ENCODE measurements at regions not wholly inside any gene's neighbourhood (a gene's known extent, or its start where the extent isn't known, plus 50 kb on each side); places are given as distances from the start of the nearest gene placed in this dataset.

- H3K9me3 ChIP-seq (ENCODE audit: control insufficient read depth in 2 of 2, low read length in 2 of 2) = no peaks in the 10 kb centered on the region
- no peak overlapping the region for H3K27ac ChIP-seq (ENCODE audit: low read length)
- H3K4me3 ChIP-seq (ENCODE audit: low read length in 2 of 2) = no peak overlapping the region
- H3K36me3 ChIP-seq (ENCODE audit: control insufficient read depth in 2 of 2, insufficient read depth in 2 of 2, low read length in 2 of 2) = no peaks in the 10 kb centered on the region
- H3K27me3 ChIP-seq (ENCODE audit: control insufficient read depth in 1 of 2, insufficient read depth in 2 of 2, low read length in 2 of 2) = no peaks in the 10 kb centered on the region
- H3K9ac ChIP-seq (ENCODE audit: low read length in 2 of 2) = no peak overlapping the region
- no peaks in the 10 kb centered on the region for H3K4me1 ChIP-seq (ENCODE audit: control insufficient read depth, insufficient read depth, low read length)
Measured at GRCh38 chr12:89189448-89189847, 162.9 kb downstream of the DUSP6 start.

GRCh38 chr12:89187507-89187906 lies 164.8 kb downstream of the DUSP6 start:
- Histone ChIP-seq H3K27ac (ENCODE audit: low read length) (no peak overlapping the region), H3K9ac (ENCODE audit: low read length in 2 of 2) (no peak overlapping the region), H3K4me1 (ENCODE audit: control insufficient read depth, insufficient read depth, low read length) (no peaks in the 10 kb centered on the region), H3K4me3 (ENCODE audit: low read length in 2 of 2) (no peak overlapping the region), H3K36me3 (ENCODE audit: control insufficient read depth in 2 of 2, insufficient read depth in 2 of 2, low read length in 2 of 2) (no peaks in the 10 kb centered on the region), H3K27me3 (ENCODE audit: control insufficient read depth in 1 of 2, insufficient read depth in 2 of 2, low read length in 2 of 2) (no peaks in the 10 kb centered on the region), H3K9me3 (ENCODE audit: control insufficient read depth in 2 of 2, low read length in 2 of 2) (no peaks in the 10 kb centered on the region)

DNA sequence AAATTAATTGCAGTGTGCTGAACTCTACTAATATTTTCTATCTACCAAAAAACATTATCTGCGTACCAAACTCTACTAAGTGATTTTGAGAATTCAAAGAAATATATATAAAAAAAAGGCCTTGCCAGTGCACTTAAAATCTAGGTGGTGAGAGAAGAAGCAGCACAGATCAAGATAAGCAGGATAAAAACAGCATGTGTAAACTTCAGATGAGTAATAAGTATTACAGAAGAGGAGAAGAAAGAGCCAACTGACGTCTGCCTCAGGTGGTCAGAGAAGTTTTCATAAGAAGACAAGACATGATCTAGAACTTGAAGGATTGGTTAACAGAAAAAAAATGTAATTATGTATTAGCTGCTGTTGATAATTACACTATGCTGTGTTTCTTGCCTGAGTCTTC lies 166.4 kb downstream of the DUSP6 start:
- H3K4me3 ChIP-seq (ENCODE audit: low read length in 2 of 2) = no peak overlapping the region
- no peak overlapping the region for H3K27ac ChIP-seq (ENCODE audit: low read length)
- H3K36me3 ChIP-seq (ENCODE audit: control insufficient read depth in 2 of 2, insufficient read depth in 2 of 2, low read length in 2 of 2) = no peaks in the 10 kb centered on the region
- no peaks in the 10 kb centered on the region for H3K4me1 ChIP-seq (ENCODE audit: control insufficient read depth, insufficient read depth, low read length)
- H3K9ac ChIP-seq (ENCODE audit: low read length in 2 of 2) = no peak overlapping the region
- H3K9me3 ChIP-seq (ENCODE audit: control insufficient read depth in 2 of 2, low read length in 2 of 2) = no peaks in the 10 kb centered on the region
- no peaks in the 10 kb centered on the region for H3K27me3 ChIP-seq (ENCODE audit: control insufficient read depth in 1 of 2, insufficient read depth in 2 of 2, low read length in 2 of 2)

GRCh38 chr12:89185181-89185580 lies 167.1 kb downstream of the DUSP6 start:
- no peak overlapping the region for H3K27ac ChIP-seq (ENCODE audit: low read length)
- no peaks in the 10 kb centered on the region for H3K4me1 ChIP-seq (ENCODE audit: control insufficient read depth, insufficient read depth, low read length)
- H3K36me3 ChIP-seq (ENCODE audit: control insufficient read depth in 2 of 2, insufficient read depth in 2 of 2, low read length in 2 of 2) = no peaks in the 10 kb centered on the region
- no peak overlapping the region for H3K4me3 ChIP-seq (ENCODE audit: low read length in 2 of 2)
- H3K9me3 ChIP-seq (ENCODE audit: control insufficient read depth in 2 of 2, low read length in 2 of 2) = no peaks in the 10 kb centered on the region
- H3K27me3 ChIP-seq (ENCODE audit: control insufficient read depth in 1 of 2, insufficient read depth in 2 of 2, low read length in 2 of 2) = no peaks in the 10 kb centered on the region
- no peak overlapping the region for H3K9ac ChIP-seq (ENCODE audit: low read length in 2 of 2)

DNA sequence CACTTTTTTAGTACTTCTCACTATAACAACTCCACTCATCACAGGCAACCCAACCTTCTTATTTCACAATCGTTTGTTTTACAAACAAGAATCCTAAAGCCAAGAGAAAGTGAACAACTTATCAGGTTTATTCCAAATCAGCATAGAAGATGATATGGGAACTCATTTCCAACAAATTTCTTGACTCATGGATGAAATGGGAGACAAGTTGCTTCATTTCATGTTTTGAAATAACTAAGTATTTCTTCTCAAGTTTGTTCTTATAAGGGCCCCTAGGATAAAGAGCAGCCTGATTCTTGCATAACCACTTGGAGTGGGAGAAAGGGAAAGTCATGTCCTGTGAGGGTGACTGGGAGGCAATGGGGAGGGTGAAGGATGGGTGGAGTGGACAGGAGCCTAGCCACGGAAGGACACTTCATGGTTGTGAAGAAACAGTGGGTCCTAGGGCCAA lies 168.3 kb downstream of the DUSP6 start:
- Histone ChIP-seq H3K9me3 (ENCODE audit: control insufficient read depth in 2 of 2, low read length in 2 of 2) (no peaks in the 10 kb centered on the region), H3K9ac (ENCODE audit: low read length in 2 of 2) (no peak overlapping the region), H3K36me3 (ENCODE audit: control insufficient read depth in 2 of 2, insufficient read depth in 2 of 2, low read length in 2 of 2) (no peaks in the 10 kb centered on the region), H3K27me3 (ENCODE audit: control insufficient read depth in 1 of 2, insufficient read depth in 2 of 2, low read length in 2 of 2) (no peaks in the 10 kb centered on the region), H3K27ac (ENCODE audit: low read length) (no peak overlapping the region), H3K4me1 (ENCODE audit: control insufficient read depth, insufficient read depth, low read length) (no peaks in the 10 kb centered on the region), H3K4me3 (ENCODE audit: low read length in 2 of 2) (no peak overlapping the region)

DNA sequence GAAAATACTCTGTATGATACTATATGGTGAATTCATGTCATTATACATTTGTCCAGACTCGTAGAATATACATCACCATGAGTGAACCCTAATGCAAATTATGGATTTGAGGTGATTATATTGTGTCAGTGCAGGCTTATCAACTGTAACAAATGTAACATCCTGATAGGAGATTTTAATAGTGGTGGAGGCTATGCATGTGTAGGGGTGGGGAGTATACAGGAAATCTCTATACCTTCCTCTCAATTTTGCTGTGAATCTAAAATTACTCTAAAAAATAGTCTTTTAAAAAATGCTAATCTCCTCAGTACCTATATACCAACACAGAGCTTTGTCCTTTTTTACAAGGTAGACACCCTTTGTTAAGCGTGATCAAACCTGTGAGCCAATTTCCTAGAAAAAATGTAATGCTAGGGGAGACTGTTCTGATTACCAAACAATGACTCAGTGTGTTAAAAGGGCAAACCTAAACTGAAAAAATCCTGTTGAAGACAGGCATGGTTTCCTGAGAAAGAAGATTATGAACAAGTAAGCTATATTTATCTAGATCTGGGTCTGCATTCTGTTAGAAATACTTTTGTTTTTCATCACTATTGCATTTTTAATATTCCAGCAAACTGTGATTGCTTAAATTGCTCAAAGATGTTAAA lies 170.9 kb downstream of the DUSP6 start:
- Histone ChIP-seq H3K9ac (ENCODE audit: low read length in 2 of 2) (no peak overlapping the region), H3K9me3 (ENCODE audit: control insufficient read depth in 2 of 2, low read length in 2 of 2) (no peaks in the 10 kb centered on the region), H3K27ac (ENCODE audit: low read length) (no peak overlapping the region)

GRCh38 chr12:89180496-89180895 lies 171.8 kb downstream of the DUSP6 start:
- Histone ChIP-seq H3K9ac (ENCODE audit: low read length in 2 of 2) (no peak overlapping the region), H3K9me3 (ENCODE audit: control insufficient read depth in 2 of 2, low read length in 2 of 2) (no peaks in the 10 kb centered on the region), H3K36me3 (ENCODE audit: control insufficient read depth in 2 of 2, insufficient read depth in 2 of 2, low read length in 2 of 2) (no peaks in the 10 kb centered on the region), H3K27me3 (ENCODE audit: control insufficient read depth in 1 of 2, insufficient read depth in 2 of 2, low read length in 2 of 2) (no peaks in the 10 kb centered on the region), H3K4me1 (ENCODE audit: control insufficient read depth, insufficient read depth, low read length) (no peaks in the 10 kb centered on the region), H3K27ac (ENCODE audit: low read length) (no peak overlapping the region), H3K4me3 (ENCODE audit: low read length in 2 of 2) (no peak overlapping the region)

More for the DNA sequence above, 170.9 kb downstream of the DUSP6 start:
- Histone ChIP-seq H3K36me3 (ENCODE audit: control insufficient read depth in 2 of 2, insufficient read depth in 2 of 2, low read length in 2 of 2) (no peaks in the 10 kb centered on the region), H3K4me3 (ENCODE audit: low read length in 2 of 2) (no peak overlapping the region), H3K4me1 (ENCODE audit: control insufficient read depth, insufficient read depth, low read length) (no peaks in the 10 kb centered on the region), H3K27me3 (ENCODE audit: control insufficient read depth in 1 of 2, insufficient read depth in 2 of 2, low read length in 2 of 2) (no peaks in the 10 kb centered on the region)

DNA sequence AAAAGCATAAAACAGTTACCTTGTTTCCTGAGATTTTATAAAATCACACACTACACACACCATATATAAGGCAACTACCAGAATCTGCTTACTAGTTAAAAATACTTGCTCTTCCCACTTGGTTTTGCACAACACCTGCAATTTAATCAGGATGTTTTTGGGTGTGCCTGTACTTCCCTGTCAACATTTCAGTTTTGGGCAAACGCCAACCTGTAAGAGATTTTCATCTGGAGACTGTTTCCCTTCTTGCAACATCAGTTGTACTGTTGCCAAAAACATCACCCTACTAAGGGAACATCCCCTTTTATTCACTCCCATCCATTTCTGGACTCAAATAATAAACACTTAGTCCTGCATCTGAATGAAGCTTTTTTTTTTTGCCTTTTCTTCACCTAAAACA lies 172.3 kb downstream of the DUSP6 start:
- no peak overlapping the region for H3K27ac ChIP-seq (ENCODE audit: low read length)
- no peaks in the 10 kb centered on the region for H3K4me1 ChIP-seq (ENCODE audit: control insufficient read depth, insufficient read depth, low read length)
- H3K36me3 ChIP-seq (ENCODE audit: control insufficient read depth in 2 of 2, insufficient read depth in 2 of 2, low read length in 2 of 2) = no peaks in the 10 kb centered on the region
- no peak overlapping the region for H3K9ac ChIP-seq (ENCODE audit: low read length in 2 of 2)
- H3K27me3 ChIP-seq (ENCODE audit: control insufficient read depth in 1 of 2, insufficient read depth in 2 of 2, low read length in 2 of 2) = no peaks in the 10 kb centered on the region
- no peaks in the 10 kb centered on the region for H3K9me3 ChIP-seq (ENCODE audit: control insufficient read depth in 2 of 2, low read length in 2 of 2)
- no peak overlapping the region for H3K4me3 ChIP-seq (ENCODE audit: low read length in 2 of 2)

DNA sequence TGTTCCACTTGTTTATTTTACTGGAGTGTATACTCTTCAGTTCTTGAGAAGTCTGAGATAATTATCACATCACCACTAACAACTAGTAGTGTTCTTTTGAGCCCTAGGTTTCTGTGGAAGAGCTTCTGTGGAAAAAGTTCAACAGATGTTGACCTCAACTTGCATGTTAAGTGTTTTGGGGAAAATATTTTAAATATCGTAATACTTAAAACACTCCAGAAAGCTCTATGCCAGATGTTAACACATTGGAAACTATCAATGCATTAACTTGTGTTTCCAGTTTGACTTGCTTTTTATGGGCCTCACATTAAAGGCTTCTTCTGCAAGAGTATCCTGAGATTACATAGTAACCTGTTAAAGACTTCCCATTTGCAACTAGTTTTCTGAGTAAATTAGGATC lies 173.1 kb downstream of the DUSP6 start:
- Histone ChIP-seq H3K9ac (ENCODE audit: low read length in 2 of 2) (no peak overlapping the region), H3K9me3 (ENCODE audit: control insufficient read depth in 2 of 2, low read length in 2 of 2) (no peaks in the 10 kb centered on the region), H3K27ac (ENCODE audit: low read length) (no peak overlapping the region), H3K4me1 (ENCODE audit: control insufficient read depth, insufficient read depth, low read length) (no peaks in the 10 kb centered on the region), H3K27me3 (ENCODE audit: control insufficient read depth in 1 of 2, insufficient read depth in 2 of 2, low read length in 2 of 2) (no peaks in the 10 kb centered on the region), H3K36me3 (ENCODE audit: control insufficient read depth in 2 of 2, insufficient read depth in 2 of 2, low read length in 2 of 2) (no peaks in the 10 kb centered on the region), H3K4me3 (ENCODE audit: low read length in 2 of 2) (no peak overlapping the region)

DNA sequence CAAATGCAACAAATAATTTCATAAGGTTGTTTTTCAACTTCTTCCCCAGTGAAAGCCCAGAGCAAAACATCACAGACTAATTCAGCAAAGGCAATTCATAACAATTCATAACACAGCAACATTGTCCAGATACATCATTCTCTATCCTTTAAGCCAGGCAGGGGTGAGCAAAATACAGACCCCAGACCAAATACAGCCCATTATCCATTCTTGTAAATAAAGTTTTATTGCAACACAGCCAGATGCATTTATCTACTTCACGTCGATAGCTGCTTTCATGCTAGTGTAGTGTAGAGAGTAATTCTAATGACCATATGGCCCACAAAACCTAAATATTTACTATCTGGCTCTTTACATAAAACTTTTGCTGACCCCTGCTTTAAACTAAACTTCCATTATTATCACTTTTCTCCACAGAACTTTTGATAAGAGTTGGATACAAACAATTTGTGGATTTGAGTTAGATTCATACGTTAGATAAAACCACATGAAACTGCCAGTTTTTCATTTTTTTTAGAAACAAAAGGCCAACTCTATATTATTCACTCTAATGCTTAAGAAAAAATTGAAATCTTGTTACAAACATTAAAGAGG lies 174.4 kb downstream of the DUSP6 start:
- no peaks in the 10 kb centered on the region for H3K36me3 ChIP-seq (ENCODE audit: control insufficient read depth in 2 of 2, insufficient read depth in 2 of 2, low read length in 2 of 2)
- H3K4me3 ChIP-seq (ENCODE audit: low read length in 2 of 2) = no peak overlapping the region
- no peaks in the 10 kb centered on the region for H3K9me3 ChIP-seq (ENCODE audit: control insufficient read depth in 2 of 2, low read length in 2 of 2)
- H3K9ac ChIP-seq (ENCODE audit: low read length in 2 of 2) = no peak overlapping the region
- H3K4me1 ChIP-seq (ENCODE audit: control insufficient read depth, insufficient read depth, low read length) = no peaks in the 10 kb centered on the region
- H3K27me3 ChIP-seq (ENCODE audit: control insufficient read depth in 1 of 2, insufficient read depth in 2 of 2, low read length in 2 of 2) = no peaks in the 10 kb centered on the region
- no peak overlapping the region for H3K27ac ChIP-seq (ENCODE audit: low read length)

- Histone ChIP-seq H3K27me3 (ENCODE audit: control insufficient read depth in 1 of 2, insufficient read depth in 2 of 2, low read length in 2 of 2) (no peaks in the 10 kb centered on the region), H3K36me3 (ENCODE audit: control insufficient read depth in 2 of 2, insufficient read depth in 2 of 2, low read length in 2 of 2) (no peaks in the 10 kb centered on the region), H3K4me1 (ENCODE audit: control insufficient read depth, insufficient read depth, low read length) (no peaks in the 10 kb centered on the region), H3K9me3 (ENCODE audit: control insufficient read depth in 2 of 2, low read length in 2 of 2) (no peaks in the 10 kb centered on the region), H3K27ac (ENCODE audit: low read length) (no peak overlapping the region), H3K4me3 (ENCODE audit: low read length in 2 of 2) (no peak overlapping the region), H3K9ac (ENCODE audit: low read length in 2 of 2) (no peak overlapping the region)
Measured at GRCh38 chr12:89176676-89177075, 175.6 kb downstream of the DUSP6 start.
